GM12878 (cell line): ENCODE measurements at regions not wholly inside any gene's neighbourhood (a gene's known extent, or its start where the extent isn't known, plus 50 kb on each side); places are given as distances from the start of the nearest gene placed in this dataset.

Experiments used
- BMI1 ChIP-seq: fragments of 450-650 bp; IDR thresholded peaks from 2 replicates; pipeline ENCODE4 v1.6.1; 2016; ENCODE audit warnings: mild to moderate bottlenecking, moderate library complexity, borderline replicate concordance
- CBFB ChIP-seq: IDR thresholded peaks from 2 replicates; pipeline ENCODE4 v1.6.1; 2016; ENCODE audit warnings: antibody characterized with exemption, low read depth
- CHD2 ChIP-seq: IDR thresholded peaks from 2 replicates; pipeline ENCODE4 v1.6.1; 2011; ENCODE audit warnings: low read depth, low read length, improper control_type of control experiment, borderline replicate concordance
- EED ChIP-seq: sonication (generic); IDR thresholded peaks from 2 replicates; pipeline ENCODE4 v1.6.1; 2016; ENCODE audit warnings: antibody characterized with exemption, low read depth
- EGR1 ChIP-seq, 2 experiments: IDR thresholded peaks; 1 replicate in 1 of 2; 2 replicates in 1 of 2; pipeline ENCODE4 v1.6.1; 2011 to 2012; ENCODE audit warnings: low read depth in 2 of 2, low read length in 2 of 2, borderline replicate concordance in 1 of 2, mild to moderate bottlenecking in 1 of 2, moderate library complexity in 1 of 2
- ESRRA ChIP-seq: IDR thresholded peaks from 2 replicates; pipeline ENCODE4 v1.6.1; 2012; ENCODE audit warnings: mild to moderate bottlenecking, low read length, improper control_type of control experiment
- FOXM1 ChIP-seq: IDR thresholded peaks from 2 replicates; pipeline ENCODE4 v1.6.1; 2012; ENCODE audit warnings: low read depth, mild to moderate bottlenecking, inconsistent platforms, low read length, moderate library complexity
- GABPA ChIP-seq: IDR thresholded peaks from 2 replicates; pipeline ENCODE4 v1.6.1; 2014; ENCODE audit warnings: antibody characterized with exemption, low read depth, mild to moderate bottlenecking, inconsistent platforms
- GATAD2B ChIP-seq: fragments of 450-650 bp; conservative IDR thresholded peaks from 2 replicates; pipeline ENCODE4 v1.6.1; 2017; ENCODE audit warnings: low read depth, mild to moderate bottlenecking, moderate library complexity
- HDGF ChIP-seq: fragments of 450-650 bp; IDR thresholded peaks from 2 replicates; pipeline ENCODE4 v1.6.1; 2016; ENCODE audit warnings: antibody characterized with exemption
- IRF3 ChIP-seq: fragments of 450-650 bp; IDR thresholded peaks from 2 replicates; pipeline ENCODE4 v1.6.1; 2014; ENCODE audit warnings: mild to moderate bottlenecking
- MEF2A ChIP-seq: IDR thresholded peaks from 2 replicates; pipeline ENCODE4 v1.6.1; 2011; ENCODE audit warnings: low read depth, mild to moderate bottlenecking, low read length, moderate library complexity; ENCODE audit not compliant: insufficient read depth
- MLLT1 ChIP-seq: fragments of 450-650 bp; IDR thresholded peaks from 2 replicates; pipeline ENCODE4 v1.6.1; 2016; ENCODE audit warnings: mild to moderate bottlenecking
- NFYA ChIP-seq: IDR thresholded peaks from 2 replicates; pipeline ENCODE4 v1.6.1; 2011; ENCODE audit warnings: low read depth, mild to moderate bottlenecking, low read length, improper control_type of control experiment, borderline replicate concordance
- NR2F1 ChIP-seq: fragments of 450-650 bp; conservative IDR thresholded peaks from 2 replicates; pipeline ENCODE4 v1.6.1; 2017; ENCODE audit warnings: mild to moderate bottlenecking
- PML ChIP-seq: IDR thresholded peaks from 2 replicates; pipeline ENCODE4 v1.6.1; 2012; ENCODE audit warnings: low read length, inconsistent platforms
- SMARCA5 ChIP-seq: fragments of 450-650 bp; IDR thresholded peaks from 2 replicates; pipeline ENCODE4 v1.6.1; 2017; ENCODE audit warnings: mild to moderate bottlenecking
- SP1 ChIP-seq: IDR thresholded peaks from one replicate; pipeline ENCODE4 v1.6.1; 2011; ENCODE audit warnings: low read depth, low read length
- SPI1 ChIP-seq: IDR thresholded peaks from 2 replicates; pipeline ENCODE4 v1.6.1; 2011; ENCODE audit warnings: low read depth, mild to moderate bottlenecking, low read length, moderate library complexity, borderline replicate concordance; ENCODE audit not compliant: insufficient read depth
- SRF ChIP-seq, 2 experiments: IDR thresholded peaks; 2 replicates each; pipeline ENCODE4 v1.6.1; 2011; ENCODE audit warnings: low read depth in 2 of 2, low read length in 2 of 2, mild to moderate bottlenecking in 1 of 2, moderate library complexity in 1 of 2
- STAT1 ChIP-seq: fragments of 450-650 bp; conservative IDR thresholded peaks from 2 replicates; pipeline ENCODE4 v1.6.1; 2014; ENCODE audit warnings: antibody characterized with exemption, mild to moderate bottlenecking
- TBL1XR1 ChIP-seq: IDR thresholded peaks from 2 replicates; pipeline ENCODE4 v1.6.1; 2012; ENCODE audit warnings: low read depth, low read length, improper control_type of control experiment
- TCF12 ChIP-seq: IDR thresholded peaks from 2 replicates; pipeline ENCODE4 v1.6.1; 2011; ENCODE audit warnings: low read depth, mild to moderate bottlenecking, low read length
- ZNF217 ChIP-seq: fragments of 450-650 bp; IDR thresholded peaks from 2 replicates; pipeline ENCODE4 v1.6.1; 2017; ENCODE audit warnings: antibody characterized with exemption, mild to moderate bottlenecking
- ZNF24 ChIP-seq: fragments of 450-650 bp; IDR thresholded peaks from 2 replicates; pipeline ENCODE4 v1.6.1; 2017; ENCODE audit warnings: antibody characterized with exemption, mild to moderate bottlenecking
- ZNF384 ChIP-seq: IDR thresholded peaks from 2 replicates; pipeline ENCODE4 v1.6.1; 2012; ENCODE audit warnings: low read depth, mild to moderate bottlenecking, low read length, improper control_type of control experiment, borderline replicate concordance
- TF ChIP-seq, protein P1 (sequence below): fragments of 450-650 bp; IDR thresholded peaks from 2 replicates; pipeline ENCODE4 v1.6.1; 2017; ENCODE audit warnings: low read depth, mild to moderate bottlenecking, moderate library complexity

- no peak for TF ChIP-seq HDGF
- 0 out of 2 replicates have a peak, but pooled peaks have one; percentile 52 for TF ChIP-seq SMARCA5
- peak; percentile 75 for TF ChIP-seq MEF2A
- TF ChIP-seq, protein P1, sequence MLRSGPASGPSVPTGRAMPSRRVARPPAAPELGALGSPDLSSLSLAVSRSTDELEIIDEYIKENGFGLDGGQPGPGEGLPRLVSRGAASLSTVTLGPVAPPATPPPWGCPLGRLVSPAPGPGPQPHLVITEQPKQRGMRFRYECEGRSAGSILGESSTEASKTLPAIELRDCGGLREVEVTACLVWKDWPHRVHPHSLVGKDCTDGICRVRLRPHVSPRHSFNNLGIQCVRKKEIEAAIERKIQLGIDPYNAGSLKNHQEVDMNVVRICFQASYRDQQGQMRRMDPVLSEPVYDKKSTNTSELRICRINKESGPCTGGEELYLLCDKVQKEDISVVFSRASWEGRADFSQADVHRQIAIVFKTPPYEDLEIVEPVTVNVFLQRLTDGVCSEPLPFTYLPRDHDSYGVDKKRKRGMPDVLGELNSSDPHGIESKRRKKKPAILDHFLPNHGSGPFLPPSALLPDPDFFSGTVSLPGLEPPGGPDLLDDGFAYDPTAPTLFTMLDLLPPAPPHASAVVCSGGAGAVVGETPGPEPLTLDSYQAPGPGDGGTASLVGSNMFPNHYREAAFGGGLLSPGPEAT: peak; percentile 57
- peak; percentile 36; the same call in 1 of the 2 replicates for TF ChIP-seq CBFB
- peak; percentile 92 for TF ChIP-seq FOXM1
- TF ChIP-seq NR2F1: peak; percentile 95
- TF ChIP-seq SRF (IDR thresholded peaks at IDR 0.05; ENCODE audit: low read depth in 2 of 2, low read length in 2 of 2): peak in 1 of 2 experiments; percentile 55; a peak in 1 of 4 replicates
- TF ChIP-seq NFYA: no peak
- TF ChIP-seq ESRRA: peak; percentile 88
- peak; percentile 76 for TF ChIP-seq BMI1
- TF ChIP-seq MLLT1: peak; percentile 37; the same call in 1 of the 2 replicates
- peak; percentile 98 for TF ChIP-seq TBL1XR1
- peak; percentile 56; the same call in 1 of the 2 replicates for TF ChIP-seq PML
- TF ChIP-seq EGR1 (IDR thresholded peaks at IDR 0.05; ENCODE audit: borderline replicate concordance in 1 of 2, low read depth in 2 of 2, low read length in 2 of 2): peak in 1 of 2 experiments; percentile 6; a peak in 1 of 3 replicates
- TF ChIP-seq ZNF384: peak; percentile 91
- no peak for TF ChIP-seq ZNF24
- no peak for TF ChIP-seq IRF3
- peak; percentile 83; the same call in 1 of the 2 replicates for TF ChIP-seq ZNF217
- peak; percentile 96 for TF ChIP-seq SPI1
- peak; percentile 49 for TF ChIP-seq GABPA
- peak; percentile 87 for TF ChIP-seq EED
- peak; percentile 86 for TF ChIP-seq GATAD2B
- TF ChIP-seq STAT1: no peak
- TF ChIP-seq CHD2: peak; percentile 66; the same call in 1 of the 2 replicates
- peak; percentile 38; the same call in 1 of the 2 replicates for TF ChIP-seq TCF12
- peak; percentile 68 for TF ChIP-seq SP1
Measured at GRCh38 chr6:45830441-45831139, 185.1 kb downstream of the CLIC5 start (continued).
